HG03520 (cell line): ENCODE measurements at regions not wholly inside any gene's neighbourhood (a gene's known extent, or its start where the extent isn't known, plus 50 kb on each side); places are given as distances from the start of the nearest gene placed in this dataset.

Experiments used
- ATAC-seq: cut with Tn5 transposase; IDR thresholded peaks from one replicate; pipeline ENCODE4 v1.9.1; 2021; ENCODE audit warnings: mild to moderate bottlenecking, moderate library complexity; ENCODE audit not compliant: unreplicated experiment

- no peak for ATAC-seq
These were observed 50.3 kb upstream of the CXCL12 start for GRCh38 chr10:44435196-44435595.

- no peak for ATAC-seq
These were observed 51.3 kb upstream of the CXCL12 start for GRCh38 chr10:44436240-44436639.

GRCh38 chr10:44437840-44438511, 53.1 kb upstream of the CXCL12 start:
- no peak for ATAC-seq

GRCh38 chr10:44439239-44439957, 54.5 kb upstream of the CXCL12 start:
- no peak for ATAC-seq

GRCh38 chr10:44439958-44440244, 55.0 kb upstream of the CXCL12 start:
- no peak for ATAC-seq

- ATAC-seq: no peak
These were observed 72.4 kb upstream of the CXCL12 start for GRCh38 chr10:44457259-44457658.

- no peak for ATAC-seq
These were observed 73.9 kb upstream of the CXCL12 start for GRCh38 chr10:44458671-44459413.

- ATAC-seq: no peak
These were observed 74.8 kb upstream of the CXCL12 start for GRCh38 chr10:44459671-44460070.

GRCh38 chr10:44460416-44460815, 75.5 kb upstream of the CXCL12 start:
- ATAC-seq: no peak

GRCh38 chr10:44462338-44462914, 77.5 kb upstream of the CXCL12 start:
- no peak for ATAC-seq

- no peak for ATAC-seq
These were observed 78.7 kb upstream of the CXCL12 start for GRCh38 chr10:44463511-44464121.

GRCh38 chr10:44464503-44464902, 79.6 kb upstream of the CXCL12 start:
- ATAC-seq: no peak

GRCh38 chr10:44465401-44466115, 80.7 kb upstream of the CXCL12 start:
- ATAC-seq: no peak

- ATAC-seq: no peak
These were observed 81.3 kb upstream of the CXCL12 start for GRCh38 chr10:44466236-44466635.

- ATAC-seq: no peak
These were observed 82.2 kb upstream of the CXCL12 start for GRCh38 chr10:44467090-44467489.

GRCh38 chr10:44467900-44468299, 83.0 kb upstream of the CXCL12 start:
- no peak for ATAC-seq

GRCh38 chr10:44468525-44468924, 83.6 kb upstream of the CXCL12 start:
- ATAC-seq: no peak

- no peak for ATAC-seq
These were observed 84.1 kb upstream of the CXCL12 start for GRCh38 chr10:44468965-44469364.

GRCh38 chr10:44470784-44471183, 85.9 kb upstream of the CXCL12 start:
- ATAC-seq: no peak

GRCh38 chr10:44471410-44471809, 86.5 kb upstream of the CXCL12 start:
- no peak for ATAC-seq

- ATAC-seq: no peak
These were observed 88.2 kb upstream of the CXCL12 start for GRCh38 chr10:44473146-44473545.
